DND-41 (cell line): ENCODE measurements at regions not wholly inside any gene's neighbourhood (a gene's known extent, or its start where the extent isn't known, plus 50 kb on each side); places are given as distances from the start of the nearest gene placed in this dataset.

Experiments
- CTCF ChIP-seq: IDR thresholded peaks from 2 replicates; pipeline ENCODE4 v1.5.1; 2012; ENCODE audit warnings: borderline replicate concordance, low read length, moderate library complexity, mild to moderate bottlenecking; ENCODE audit not compliant: poor library complexity, severe bottlenecking; ENCODE audit errors: extremely low read depth
- EZH2 ChIP-seq: IDR thresholded peaks from 3 replicates; pipeline ENCODE4 v1.6.1; 2012; ENCODE audit warnings: borderline replicate concordance, low read depth, mild to moderate bottlenecking, moderate library complexity, low read length, inconsistent platforms; ENCODE audit not compliant: severe bottlenecking

- no peak for TF ChIP-seq CTCF
- TF ChIP-seq EZH2, result no peak
Measured at GRCh38 chr10:44849936-44850335, 61.2 kb upstream of the TMEM72 start.
